Activated CD8-positive, alpha-beta memory T cell treated with anti-CD3 and anti-CD28 coated beads for 1 hour (primary cell): ENCODE measurements at regions not wholly inside any gene's neighbourhood (a gene's known extent, or its start where the extent isn't known, plus 50 kb on each side); places are given as distances from the start of the nearest gene placed in this dataset.

ENCODE experiments used
- DNase-seq, 2 donors: peaks; one replicate each; pipeline ENCODE4 v3.0.0-alpha.2; 2020; ENCODE audit warnings: low read depth in 1 of 2; ENCODE audit errors: extremely low read depth in 1 of 2

DNA sequence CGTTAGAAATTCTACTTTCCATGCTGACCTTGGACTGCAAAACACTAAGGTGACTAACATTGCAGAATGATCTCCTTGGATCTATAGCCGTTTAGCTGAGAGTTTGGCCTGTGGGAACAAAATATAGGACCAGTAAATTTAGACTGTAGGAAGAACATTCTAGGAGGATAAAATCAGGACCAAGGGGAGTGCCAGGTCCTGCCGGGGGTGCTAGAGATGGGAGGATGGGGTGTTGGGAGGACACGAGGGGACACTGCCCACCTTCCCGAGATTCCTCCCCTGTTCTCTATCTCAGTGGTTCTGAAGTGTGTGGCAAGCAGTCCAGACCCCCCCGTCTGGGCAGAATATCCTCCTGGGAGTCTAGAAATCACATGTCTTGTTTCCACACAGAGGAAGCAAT, 445.2 kb downstream of the ZSWIM6 start:
- no peak for DNase-seq

DNA sequence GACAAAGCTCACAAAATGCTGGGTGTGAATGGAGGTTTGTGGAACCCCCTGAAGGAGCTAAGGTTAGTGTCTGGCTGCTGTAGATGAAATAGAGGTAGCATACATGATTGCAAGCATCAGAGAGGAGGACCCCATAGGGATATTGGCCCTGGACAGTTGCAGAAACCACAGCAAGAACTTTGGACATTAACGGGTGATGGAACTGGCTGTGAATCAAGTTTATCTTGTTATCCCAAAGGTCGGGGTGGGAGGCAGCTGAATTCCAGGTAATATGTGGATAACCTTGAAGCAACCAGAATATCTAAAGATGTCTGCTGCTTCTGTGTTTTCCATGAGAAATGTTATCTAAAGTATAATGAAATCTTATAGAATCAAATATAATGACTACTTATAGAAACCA, 447.7 kb downstream of the ZSWIM6 start:
- DNase-seq = no peak

DNA sequence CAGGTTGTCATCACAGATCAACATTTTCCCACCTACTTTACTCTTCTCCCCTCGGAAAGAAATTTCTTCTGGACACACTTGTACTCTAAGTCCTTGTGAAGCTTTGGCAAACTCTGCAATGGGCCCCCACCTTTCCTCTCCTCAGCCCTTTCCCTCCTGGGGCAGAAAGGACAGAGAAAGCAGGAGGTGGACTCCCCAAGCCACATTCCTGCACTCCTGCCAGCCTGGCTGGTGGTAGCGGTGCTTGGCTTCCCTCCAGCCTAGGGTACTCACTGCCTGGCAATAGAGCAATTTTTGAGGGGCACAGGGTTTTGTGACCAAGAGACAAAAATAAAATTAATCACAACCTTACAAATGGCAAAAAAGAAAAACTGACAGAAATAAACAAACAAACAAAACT, 451.4 kb downstream of the ZSWIM6 start:
- no peak for DNase-seq

DNA sequence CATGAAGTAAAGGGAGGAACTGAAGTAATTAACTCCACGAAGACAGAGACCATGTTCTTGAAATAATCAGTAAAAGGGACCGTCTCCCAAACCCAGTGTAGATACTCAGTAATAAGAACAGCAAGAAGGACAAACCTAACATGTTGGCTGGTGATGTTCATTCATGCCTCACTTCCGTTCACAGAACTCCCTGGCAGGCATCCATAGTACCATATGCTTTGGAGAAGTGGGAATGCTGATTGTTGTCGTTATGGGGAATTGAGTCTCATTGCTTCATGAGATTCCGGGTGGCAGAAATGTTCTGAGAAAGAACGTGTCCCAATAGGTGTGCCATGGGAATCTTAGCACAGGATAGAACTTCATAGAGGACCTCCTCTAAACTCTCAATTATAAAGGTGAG, 452.3 kb downstream of the ZSWIM6 start:
- no peak for DNase-seq

DNA sequence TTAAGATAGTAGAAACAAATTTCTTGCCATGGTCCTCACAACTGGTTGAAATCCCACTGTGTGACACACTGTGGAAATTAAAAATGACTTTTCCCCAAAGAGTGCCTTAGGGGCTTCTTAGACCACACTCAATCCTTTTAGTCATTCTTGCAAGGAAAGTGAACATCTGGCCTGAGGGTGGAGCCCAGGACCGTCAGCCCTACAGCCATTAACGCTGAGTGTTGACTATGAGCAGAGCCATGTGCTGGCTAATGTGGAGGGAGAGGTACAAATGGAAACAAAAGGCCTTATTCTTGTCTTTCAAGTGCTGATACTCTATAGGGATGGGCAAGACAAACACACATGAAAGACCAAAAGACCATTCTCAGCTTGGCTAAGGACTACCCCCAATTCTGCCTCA, 456.5 kb downstream of the ZSWIM6 start:
- no peak for DNase-seq

DNA sequence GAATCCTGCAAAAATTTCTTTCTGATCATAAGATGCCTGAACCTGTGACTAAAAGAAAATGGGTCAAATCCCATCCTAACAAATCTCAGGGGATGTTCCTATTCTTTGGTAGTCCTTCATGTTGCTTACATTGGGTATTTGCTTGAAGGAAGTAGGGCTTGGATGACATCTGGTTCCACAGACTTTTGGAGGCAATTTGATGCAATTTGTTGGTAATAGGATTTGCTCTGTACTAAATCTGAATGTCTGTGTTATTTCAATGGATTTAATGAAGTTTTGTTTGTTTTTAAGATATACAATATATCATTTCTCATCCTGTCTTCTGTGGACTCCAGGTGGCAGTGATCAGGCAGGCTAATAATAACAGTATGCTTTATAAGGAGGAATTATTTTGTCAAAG, 457.9 kb downstream of the ZSWIM6 start:
- no peak for DNase-seq

DNA sequence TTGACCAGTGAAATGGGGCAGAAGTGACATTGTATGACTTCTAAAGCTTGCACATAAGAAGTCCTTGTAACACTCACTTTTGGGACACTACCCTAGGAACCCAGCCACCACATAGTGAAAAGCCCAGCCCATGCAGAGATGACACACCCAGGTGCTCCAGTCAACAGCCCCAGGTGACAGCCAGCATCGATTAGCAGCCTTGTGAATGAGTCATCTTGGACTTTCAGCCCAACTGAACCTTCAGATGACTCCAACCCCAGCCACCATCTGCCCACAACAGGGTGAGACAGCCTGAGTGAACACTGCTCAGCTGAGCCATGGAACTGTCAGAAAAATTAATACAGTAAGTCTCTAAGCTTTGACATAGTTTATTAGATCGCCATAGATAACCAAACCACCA, 458.6 kb downstream of the ZSWIM6 start:
- no peak for DNase-seq

DNA sequence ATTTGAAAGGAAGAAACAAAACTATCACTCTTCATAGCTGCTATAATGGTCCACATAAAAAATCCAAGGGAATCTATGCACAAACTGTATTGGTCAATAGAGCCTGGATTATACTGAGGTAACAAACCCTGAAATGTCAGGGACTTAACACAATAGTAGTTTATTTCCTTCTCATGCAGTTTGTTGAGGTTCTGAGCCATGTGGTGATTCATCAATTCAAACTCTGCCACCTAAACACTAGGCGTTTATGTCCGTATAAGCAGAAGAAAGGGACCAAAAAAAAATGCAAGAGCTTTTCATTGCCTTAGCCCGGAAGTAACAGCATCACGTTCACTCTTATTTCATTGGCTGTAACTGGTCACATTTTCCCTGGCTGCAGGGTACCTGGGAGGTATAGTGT, 464.7 kb downstream of the ZSWIM6 start:
- DNase-seq = no peak

DNA sequence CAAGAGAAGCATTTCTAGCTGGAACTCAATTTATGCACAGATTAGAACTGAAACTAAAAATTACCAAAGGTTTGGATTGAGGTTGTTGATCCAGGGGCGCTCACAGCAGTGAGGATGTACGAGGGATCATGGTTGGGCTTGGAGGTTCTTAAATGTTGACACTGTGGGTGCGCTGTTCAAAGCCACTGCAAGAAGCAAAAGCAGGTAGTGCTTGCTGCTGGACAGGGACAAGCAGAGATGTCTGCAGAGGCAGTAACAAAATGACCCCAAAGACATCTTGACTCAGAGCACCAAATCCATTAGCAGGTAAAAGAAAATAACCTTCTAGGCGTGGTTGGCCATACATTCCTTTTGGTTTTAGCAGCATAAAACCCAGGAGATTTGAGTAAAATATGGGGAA, 468.4 kb downstream of the ZSWIM6 start:
- DNase-seq = no peak

DNA sequence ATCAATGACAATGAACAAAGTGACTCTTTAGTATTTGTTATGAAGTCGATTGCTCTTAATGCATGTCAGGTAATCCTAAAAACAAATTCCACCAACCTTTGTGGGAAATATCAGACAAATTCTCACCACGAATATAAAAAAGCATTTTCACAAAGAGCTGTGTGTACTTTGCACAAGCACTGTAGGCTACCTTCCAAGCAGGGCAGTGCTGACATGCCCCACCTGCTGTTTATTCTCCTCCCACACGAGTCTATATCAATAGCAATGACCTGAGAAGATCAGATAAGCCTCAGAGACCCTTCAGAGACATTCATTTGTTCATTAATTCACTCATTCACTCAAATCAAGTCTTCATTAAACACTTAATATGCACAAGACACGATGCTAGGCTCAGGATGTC, 469.1 kb downstream of the ZSWIM6 start:
- DNase-seq = no peak

DNA sequence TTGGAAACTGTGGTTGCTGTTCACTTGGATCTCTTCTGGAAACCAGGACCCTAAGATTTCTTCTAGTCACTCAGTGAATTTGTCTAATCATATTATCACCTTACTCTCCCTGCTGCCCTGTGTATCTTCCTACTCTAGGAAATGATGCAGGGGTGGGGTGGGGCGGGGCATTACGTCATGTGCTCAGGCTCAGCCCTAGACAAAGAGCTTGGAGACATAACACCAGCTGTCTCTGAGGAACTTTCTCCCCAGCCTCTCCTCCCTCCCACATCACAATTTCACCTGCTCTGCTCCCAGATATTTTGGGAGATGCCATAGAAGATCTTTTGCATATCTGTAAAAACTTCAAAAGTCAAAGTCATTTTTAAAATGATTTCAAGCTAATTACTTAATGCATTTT, 470.4 kb downstream of the ZSWIM6 start:
- DNase-seq = no peak

DNA sequence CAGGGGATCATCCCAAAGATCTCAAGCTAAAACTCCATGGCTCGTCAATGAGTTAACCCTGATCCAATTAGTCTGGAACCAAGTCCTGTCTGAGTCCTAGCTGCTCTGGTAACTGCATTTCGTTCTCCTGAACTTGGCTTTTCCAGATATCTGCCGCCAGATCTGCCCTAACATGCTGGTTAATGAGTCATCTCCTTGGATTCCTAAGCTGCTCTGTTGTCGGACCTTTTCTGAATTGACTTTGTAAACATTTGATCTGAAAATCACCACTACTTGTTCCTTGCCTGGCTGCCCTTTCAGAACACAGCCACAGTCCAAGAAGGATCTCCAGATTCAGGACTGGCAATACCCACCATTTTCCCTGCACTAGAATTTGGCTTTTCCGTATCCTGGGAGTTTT, 473.0 kb downstream of the ZSWIM6 start:
- DNase-seq = no peak

DNA sequence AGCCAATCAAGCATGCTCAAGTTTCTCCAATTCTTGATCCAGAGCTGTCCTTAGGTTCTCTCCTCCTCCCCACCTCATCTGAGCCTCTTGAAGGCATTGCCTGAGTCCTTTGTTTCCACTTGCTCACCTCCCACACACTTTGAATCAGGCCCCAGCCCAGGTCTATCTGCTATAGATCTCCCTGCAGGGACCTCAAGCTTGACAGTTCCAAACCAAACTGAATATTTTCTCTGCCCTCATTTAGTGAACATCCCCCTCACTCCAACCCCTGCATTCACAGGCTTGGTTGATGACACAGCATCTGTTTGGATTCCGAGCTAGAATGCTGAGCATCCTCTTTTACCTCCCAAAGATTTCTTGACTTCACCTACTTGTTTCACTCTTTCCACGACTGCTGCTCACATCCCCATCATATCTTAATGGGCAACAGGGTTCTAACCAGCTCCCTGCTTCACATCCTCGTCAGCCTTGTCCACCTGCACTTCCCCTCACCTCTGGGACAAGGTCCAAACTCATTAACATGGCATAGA, 474.5 kb downstream of the ZSWIM6 start:
- DNase-seq = no peak

DNA sequence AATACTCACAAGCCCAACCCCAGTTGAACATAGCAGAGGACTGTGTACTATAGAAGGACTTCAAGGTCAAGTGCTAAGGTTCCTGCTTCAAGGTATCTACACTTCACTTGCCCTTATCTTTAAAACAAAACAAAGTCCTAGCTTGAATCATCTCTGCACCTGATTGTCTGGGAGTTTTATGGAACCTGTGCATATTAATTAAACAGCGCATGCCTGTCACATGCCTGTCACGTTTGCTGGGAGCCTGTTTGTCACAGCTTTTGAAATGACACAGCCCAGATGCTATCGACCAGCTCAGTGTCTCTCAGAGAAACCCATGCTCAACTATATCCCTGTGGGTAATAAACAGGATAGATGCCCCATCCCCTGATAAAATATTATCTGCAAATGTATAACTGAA, 476.0 kb downstream of the ZSWIM6 start:
- DNase-seq = no peak

DNA sequence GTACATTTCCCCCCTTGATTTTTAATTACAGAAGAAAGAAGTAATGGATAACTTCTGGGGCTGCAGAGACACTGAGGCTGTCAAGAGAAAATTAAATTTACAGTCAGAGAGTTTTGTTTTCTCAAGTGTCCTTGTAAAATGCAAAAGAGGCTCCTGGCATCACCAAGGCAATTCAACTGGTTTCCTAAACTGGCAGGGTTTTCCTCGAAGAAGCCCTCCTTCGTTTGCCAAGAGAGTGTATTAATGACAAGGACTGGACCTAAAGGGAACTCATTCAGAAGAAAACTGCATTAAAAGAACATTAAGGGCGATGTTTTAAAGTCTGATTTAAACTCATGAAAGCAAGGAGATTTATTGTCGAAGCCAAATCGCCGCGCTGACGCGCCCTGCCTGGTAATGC, 476.9 kb downstream of the ZSWIM6 start:
- no peak for DNase-seq

DNA sequence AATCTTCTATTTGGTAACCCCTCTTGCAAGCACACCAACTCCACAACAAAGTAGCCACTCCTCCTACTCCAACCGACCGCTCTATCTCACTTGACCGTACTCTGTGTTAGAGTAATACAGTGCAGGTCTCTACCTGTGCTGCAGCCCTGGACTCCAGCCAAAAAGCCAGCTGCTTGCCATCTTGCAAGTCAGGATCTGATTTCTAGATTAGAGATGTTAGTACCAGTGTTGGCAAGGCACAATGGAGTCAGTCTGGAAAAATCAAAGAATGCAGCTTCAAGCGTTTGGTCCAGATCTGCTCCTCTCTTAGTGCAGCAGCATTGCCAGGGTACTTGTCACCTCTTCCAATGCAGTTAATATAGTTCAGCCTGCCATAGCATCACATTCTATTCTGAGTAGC, 477.6 kb downstream of the ZSWIM6 start:
- no peak for DNase-seq

DNA sequence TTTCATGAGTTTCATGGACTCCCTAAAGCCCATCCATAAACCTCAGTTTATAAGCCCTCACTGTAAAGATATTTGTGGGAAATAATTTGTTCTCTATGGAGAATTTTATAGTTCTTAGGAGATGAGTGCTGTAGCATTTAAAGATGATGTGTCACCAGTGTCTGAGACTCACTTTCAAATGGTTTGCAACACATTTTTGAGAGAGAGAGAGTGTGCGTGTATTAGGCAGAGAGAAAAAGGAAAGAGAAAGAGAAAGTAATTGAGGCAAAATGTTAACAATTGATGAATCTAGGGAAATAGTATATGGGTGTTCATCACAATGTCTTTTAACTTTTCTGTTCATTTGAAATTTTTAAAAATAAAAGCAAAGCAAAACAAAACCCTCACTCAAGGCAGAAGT, 479.0 kb downstream of the ZSWIM6 start:
- no peak for DNase-seq

DNA sequence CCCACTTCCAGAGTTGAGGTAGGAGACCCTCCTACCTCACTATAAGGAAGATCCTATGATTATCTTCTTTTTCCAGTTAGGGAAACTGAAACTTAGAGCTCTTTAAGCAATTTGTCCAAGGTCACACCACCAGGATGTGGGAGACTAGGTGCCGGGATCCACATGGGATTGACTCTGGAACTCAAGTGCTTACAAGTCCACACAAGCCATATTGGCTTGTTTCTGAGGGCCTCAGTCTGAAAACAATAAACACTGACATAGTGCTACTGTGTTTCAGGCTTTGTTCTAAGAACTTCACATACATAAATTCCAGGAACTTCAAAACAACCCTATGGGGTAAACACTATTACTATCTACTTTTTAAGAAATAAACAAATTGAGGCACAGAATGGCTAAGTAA, 481.3 kb downstream of the ZSWIM6 start:
- no peak for DNase-seq

DNA sequence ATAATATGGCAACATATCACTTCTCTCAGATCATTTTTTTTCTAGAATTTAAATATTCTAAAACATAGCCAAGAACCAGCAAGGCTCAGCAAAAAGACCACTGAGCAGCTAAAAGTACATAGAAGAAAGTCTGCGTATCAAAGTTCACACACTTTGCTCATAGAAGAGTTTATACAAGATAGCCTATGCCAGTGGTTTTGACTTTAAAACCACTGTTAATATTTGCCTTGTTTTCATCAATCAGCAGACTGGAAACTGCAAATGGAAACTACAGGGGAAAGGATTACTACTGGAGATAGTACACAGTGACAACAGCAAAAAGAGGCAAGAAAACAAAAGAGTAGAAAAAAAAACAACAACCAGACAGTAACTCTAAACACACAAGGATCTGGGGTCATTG, 483.3 kb downstream of the ZSWIM6 start:
- DNase-seq = no peak

DNA sequence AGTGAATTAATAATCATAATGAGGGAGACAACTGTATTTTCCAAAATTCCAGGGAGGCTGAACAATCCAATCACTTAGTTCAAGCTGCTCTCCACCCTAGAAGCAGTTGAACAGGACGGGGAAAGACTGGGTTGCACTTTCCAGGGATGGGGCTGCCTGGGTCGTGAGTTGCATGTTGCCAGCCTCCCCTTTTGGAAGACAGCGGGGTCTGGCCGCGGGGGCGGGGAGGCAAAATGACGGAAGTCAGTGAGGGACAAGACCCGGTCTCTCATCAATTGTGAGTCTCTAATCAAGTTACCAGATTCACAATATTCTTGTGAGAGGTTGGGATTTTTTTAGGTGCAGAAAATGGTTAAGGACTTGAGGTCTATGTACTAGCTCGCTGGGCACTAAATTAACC, 484.1 kb downstream of the ZSWIM6 start:
- DNase-seq = no peak

DNA sequence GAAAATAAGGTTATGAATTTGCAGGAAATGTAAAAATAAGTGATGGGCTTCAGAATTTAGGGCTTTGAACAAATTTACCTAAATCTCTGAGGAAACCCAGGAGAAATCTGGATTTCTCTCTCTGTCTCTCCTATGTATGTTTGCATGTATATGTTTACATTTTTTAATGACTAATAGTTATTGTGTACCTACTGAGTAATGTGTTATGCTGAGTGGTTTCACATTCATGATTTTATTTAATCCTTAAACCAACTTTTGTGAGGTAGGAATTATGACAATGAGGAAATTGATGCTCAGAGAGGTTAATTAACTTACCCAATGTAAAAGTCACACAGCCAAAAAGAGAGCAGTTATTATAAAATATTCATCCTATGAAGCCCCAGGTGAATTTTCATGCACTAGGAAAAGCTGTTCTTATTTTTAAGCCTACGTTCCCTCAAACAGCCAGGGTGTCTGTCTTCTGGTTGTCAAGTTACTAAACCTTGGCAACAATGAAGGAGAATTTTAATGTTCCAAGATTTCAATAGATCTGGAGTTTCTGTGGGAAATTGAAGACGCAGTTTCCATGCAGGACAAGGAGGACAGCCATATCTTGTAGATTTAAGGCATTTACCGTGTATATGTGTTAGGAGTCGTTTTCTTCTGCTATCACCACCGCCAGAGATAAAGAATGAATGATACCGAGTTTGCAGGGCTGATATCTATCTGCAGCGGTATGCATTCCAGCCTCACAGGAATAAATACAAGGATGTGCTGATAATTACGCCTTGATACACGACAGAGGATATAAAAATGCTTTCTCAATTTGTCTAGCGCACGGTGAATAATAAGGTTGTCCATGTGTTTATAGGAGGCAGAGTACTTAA, 484.8 kb downstream of the ZSWIM6 start:
- no peak for DNase-seq

DNA sequence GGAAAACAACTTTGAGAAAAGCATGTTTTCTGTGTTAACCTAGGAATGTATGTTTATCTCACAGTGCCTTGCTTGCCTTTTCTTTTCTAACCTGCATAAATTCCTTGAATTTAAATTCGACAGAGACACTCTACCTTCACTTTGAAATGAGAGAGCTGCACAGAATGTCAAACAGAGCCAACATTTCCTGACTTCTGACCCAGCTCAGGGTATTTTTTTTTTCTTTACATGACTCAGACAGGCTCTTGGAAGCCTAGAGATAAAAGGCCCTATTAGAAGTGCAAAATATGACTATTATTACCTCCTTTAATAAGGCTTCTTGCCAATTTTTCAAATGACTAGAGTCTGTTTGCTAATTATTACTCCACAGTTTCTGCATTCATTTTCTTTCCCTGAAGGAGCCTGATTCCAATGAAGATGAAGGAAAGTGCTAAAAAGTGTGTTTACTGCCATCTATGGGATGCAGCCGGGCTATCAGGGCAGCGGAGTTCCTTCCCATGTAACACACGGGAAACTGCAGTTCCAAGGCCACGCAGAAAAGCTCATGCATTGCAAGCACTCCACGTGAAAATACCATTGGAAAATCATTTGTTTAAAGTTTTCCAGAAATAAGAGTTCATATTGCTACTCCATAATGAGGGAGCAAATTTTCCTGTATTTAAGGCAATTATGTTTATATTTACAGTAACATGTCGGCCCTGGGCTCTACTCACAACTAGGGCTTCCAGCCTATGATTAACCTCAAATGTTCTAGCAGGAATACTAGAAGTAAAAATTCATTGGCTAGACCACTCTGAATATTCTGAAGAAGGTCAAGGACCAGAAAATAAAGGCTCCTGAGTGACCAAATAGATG, 485.6 kb downstream of the ZSWIM6 start:
- DNase-seq = no peak
